Skeletal muscle cell (primary cell): ENCODE measurements at regions not wholly inside any gene's neighbourhood (a gene's known extent, or its start where the extent isn't known, plus 50 kb on each side); places are given as distances from the start of the nearest gene placed in this dataset.
"Not testable (repeated sequence)": the region's sequence is repeated elsewhere in the genome, so short reads cannot be mapped to it uniquely, and the experiment has no call there.

Experiments used
- DNase-seq: peaks from one replicate; pipeline ENCODE4 v3.0.0-alpha.2; 2010; ENCODE audit warnings: low read depth
- H3K4me3 ChIP-seq: 2 replicates; pipeline ENCODE4 v1.5.1; 2011; ENCODE audit warnings: low read depth, mild to moderate bottlenecking, control low read depth, low read length, moderate library complexity

DNA sequence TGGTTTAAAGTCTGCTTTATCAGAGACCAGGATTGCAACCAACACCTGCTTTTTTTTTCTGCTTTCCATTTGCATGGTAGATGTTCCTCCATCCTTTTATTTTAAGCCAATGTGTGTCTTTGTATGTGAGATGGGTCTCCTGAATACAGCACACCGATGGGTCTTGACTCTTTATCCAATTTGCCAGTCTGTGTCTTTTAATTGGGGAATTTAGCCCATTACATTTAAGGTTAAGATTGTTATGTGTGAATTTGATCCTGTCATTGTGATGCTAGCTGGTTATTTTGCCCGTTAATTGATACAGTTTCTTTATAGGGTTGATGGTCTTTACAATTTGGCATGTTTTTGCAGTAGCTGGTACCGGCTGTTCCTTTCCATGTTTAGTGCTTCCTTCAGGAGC is 128.4 kb downstream of the ADCYAP1 start:
- not testable (repeated sequence) for H3K4me3 ChIP-seq, DNase-seq

- DNase-seq: no peak
- no peak overlapping the region for H3K4me3 ChIP-seq
Measured at GRCh38 chr18:1034971-1035370, 130.3 kb downstream of the ADCYAP1 start.

- no peak for DNase-seq
- no peak overlapping the region for H3K4me3 ChIP-seq
Measured at GRCh38 chr18:1036926-1037325, 132.3 kb downstream of the ADCYAP1 start.

DNA sequence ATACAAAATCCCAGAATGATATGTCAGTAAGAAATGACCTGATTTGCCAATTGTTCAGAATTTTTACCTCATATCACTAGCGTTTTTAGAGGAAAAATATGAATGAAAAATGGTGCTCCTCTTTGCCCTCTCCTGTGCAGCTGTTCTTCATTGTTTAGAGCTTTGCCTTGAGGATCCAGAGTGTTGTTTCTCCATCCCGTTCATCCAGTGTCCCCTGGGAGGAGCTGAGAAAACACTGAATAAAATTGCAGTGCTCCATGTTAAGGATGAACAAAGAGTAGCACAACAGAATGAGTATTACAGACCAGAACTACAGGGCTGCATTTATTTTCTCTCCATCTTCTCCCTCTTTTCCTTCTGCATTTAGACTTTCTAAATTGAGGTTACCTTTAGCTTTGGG is 133.1 kb downstream of the ADCYAP1 start:
- H3K4me3 ChIP-seq: no peak overlapping the region
- DNase-seq: no peak

- no peak for DNase-seq
- no peak overlapping the region for H3K4me3 ChIP-seq
Measured at GRCh38 chr18:1039421-1039820, 134.8 kb downstream of the ADCYAP1 start.

GRCh38 chr18:1043039-1043438 is 138.4 kb downstream of the ADCYAP1 start:
- H3K4me3 ChIP-seq, DNase-seq: not testable (repeated sequence)

GRCh38 chr18:1045658-1046057 is 141.0 kb downstream of the ADCYAP1 start:
- DNase-seq: no peak

GRCh38 chr18:1047406-1047805 is 142.7 kb downstream of the ADCYAP1 start:
- peak; percentile 39 for DNase-seq
- no peak overlapping the region for H3K4me3 ChIP-seq

More at GRCh38 chr18:1045658-1046057, 141.0 kb downstream of the ADCYAP1 start:
- H3K4me3 ChIP-seq: no peak overlapping the region

DNA sequence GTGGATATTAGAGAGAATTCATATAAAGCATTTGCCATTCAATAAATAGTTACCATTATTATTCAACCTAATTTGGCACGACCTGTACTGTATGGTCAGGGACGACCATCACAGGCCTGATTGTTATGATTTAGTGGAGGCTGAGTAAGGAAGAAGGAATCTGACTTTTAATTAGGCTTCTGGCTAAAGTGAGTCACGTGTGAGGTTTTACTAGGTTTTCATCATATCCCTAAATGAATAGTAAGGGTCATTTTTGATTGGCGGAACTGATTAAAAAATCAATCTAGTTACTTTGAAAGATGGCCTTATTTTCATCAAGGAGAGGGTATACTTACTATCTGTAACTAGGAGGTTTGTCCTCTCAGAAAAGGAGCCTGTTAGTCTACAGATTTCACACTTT is 143.4 kb downstream of the ADCYAP1 start:
- no peak overlapping the region for H3K4me3 ChIP-seq
- DNase-seq: peak; percentile 3

- no peak for DNase-seq
- no peak overlapping the region for H3K4me3 ChIP-seq
Measured at GRCh38 chr18:1049173-1049572, 144.5 kb downstream of the ADCYAP1 start.

DNA sequence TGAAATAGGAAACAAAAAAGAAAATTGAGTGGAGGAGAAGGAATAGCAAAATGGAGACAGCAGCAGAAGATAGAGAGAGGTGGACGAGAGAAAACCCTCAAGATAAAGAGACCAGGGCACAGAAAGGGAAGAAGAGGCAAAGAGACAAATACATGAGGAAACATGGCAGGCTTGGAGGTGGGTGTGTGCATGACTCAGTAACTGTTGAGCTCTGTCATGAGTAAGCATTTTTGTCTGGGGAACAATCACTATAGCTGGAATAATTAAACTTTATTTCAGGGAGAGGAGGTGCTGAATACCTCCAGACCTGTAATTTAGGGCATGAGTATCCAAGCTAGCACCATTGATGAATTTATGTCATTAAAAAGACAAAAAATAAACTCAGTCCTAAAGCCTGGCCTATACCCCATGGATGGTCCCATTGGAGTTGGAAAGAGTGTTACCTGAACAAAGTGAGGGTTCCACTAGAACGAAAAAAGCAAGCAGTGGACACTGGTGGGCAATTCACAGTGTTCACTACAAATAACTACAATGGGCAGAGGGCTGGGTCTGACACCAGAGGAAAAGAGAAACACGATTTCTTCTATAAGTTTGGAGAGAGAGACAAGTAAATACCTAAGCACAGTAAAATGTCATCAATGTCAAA is 145.5 kb downstream of the ADCYAP1 start:
- DNase-seq: peak; percentile 3
- H3K4me3 ChIP-seq: no peak overlapping the region

DNA sequence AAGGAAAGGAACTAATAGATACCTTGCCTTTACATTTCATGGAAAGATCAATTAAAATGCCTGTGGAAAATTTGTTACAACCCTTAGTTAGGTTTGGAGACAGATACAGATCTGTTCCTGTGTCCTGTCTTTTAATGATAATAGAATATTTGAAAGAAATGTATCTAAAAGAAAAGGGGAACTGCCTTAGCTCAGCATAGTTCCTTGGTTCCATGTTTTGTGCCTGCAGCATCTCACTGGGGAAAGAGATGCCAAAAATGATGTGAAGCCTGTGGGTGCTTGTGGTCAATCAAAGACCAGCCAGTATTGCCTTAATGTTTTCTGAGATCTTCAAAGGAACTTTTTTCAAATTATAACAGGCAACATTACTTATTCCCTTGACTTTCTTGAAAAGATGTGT is 147.6 kb downstream of the ADCYAP1 start:
- no peak overlapping the region for H3K4me3 ChIP-seq
- DNase-seq: no peak

GRCh38 chr18:1053331-1054315 is 149.0 kb downstream of the ADCYAP1 start:
- H3K4me3 ChIP-seq: no peak overlapping the region

GRCh38 chr18:1056404-1056803 is 151.7 kb downstream of the ADCYAP1 start:
- no peak for DNase-seq
- no peak overlapping the region for H3K4me3 ChIP-seq

More at GRCh38 chr18:1053331-1054315, 149.0 kb downstream of the ADCYAP1 start:
- DNase-seq: no peak

DNA sequence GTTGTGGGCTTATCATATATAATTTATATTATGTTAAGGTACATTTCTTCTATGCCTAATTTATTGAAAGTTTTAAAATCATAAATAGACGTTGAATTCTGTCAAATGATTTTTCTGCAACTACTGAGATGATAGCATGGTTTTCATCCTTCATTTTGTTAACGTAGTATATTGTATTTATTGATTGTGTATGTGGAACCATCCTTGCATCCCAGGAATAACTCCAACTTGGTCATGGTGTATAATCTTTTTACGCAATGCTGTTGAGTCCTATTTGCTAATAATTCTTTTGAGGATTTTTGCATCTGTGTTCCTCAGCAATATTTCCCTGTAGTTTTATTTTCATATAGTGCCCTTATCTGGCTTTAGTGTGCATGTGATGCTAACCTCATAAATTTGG is 152.7 kb downstream of the ADCYAP1 start:
- H3K4me3 ChIP-seq: no peak overlapping the region
- DNase-seq: no peak

DNA sequence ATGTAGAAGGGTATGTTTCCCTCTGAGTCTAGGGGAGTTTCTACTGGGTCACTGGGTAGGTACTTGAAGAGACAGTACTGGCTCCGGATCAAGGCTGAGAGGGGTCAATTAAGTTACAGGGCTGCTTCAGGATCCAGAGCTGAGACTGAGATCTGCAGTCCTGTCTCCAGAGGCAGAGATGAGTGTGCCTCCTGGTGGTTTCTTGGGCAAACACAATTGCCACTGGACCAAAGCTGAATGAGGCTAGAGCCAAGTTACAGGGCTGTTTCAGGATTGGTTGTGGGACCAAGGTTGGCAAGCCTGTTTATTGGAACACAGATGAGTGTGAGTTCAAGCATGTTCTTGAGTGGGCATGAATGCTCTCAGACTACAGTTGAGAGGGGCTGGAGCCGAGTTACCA is 157.9 kb downstream of the ADCYAP1 start:
- H3K4me3 ChIP-seq: no peak overlapping the region
- no peak for DNase-seq

DNA sequence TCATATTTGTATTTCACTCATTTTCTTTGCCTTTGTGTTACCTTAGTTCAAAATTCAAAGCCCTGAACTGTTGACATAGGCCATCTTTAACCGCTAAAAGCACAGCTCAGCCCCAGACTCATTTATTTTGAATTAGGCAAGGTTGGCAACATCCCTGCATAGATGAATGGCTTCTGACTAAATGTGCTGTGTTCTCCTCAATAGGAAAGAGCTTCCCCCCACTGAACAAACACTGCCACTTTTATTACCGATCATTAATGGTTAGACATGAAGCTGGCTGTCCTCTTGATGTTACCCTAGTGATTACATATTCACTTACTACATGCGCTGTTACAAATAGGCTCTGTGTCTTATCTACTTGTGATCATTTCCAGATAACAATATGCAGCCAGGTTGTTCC is 170.7 kb downstream of the ADCYAP1 start:
- H3K4me3 ChIP-seq: no peak overlapping the region
- no peak for DNase-seq

DNA sequence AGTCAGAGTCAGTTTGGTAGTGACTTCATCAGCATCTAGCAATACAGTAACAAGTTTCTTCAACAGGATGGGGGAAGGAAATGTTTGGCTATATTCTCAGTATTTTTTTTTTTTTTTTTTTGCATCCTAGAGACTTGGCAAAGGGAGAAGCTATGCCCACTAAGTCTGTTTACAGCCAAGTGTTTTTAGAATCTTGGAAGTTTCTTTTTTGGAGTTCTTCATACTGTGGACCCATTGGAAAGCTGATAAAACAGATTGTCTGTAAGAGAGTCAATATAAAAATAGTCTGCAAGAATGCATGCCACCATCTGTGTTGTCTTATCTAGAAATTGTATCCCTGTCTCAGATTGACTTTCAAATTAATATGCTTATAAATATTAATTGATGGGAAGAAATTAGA is 171.2 kb downstream of the ADCYAP1 start:
- no peak for DNase-seq
- H3K4me3 ChIP-seq: no peak overlapping the region

- H3K4me3 ChIP-seq: no peak overlapping the region
- DNase-seq: no peak
Measured at GRCh38 chr18:1078301-1078700, 173.6 kb downstream of the ADCYAP1 start.

- not testable (repeated sequence) for H3K4me3 ChIP-seq, DNase-seq
Measured at GRCh38 chr18:1083675-1084074, 179.0 kb downstream of the ADCYAP1 start.

DNA sequence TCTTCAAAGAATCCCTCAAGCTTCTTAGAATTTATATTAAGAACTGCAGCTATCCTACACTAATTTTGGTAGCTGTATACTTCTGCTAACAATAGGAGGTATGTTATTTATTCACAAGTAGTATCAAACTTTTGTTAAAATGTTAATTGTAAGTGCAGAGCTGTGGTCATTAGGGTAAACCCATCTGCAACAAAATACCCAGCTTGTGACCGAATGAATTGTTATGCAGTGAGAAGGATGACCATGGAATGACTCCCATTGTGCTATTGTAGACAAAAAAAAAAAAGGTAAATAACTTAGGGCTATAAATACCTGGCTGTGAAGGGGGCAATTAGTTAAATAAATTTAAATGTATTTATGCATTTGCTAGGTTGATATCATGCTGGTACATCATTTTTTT is 186.1 kb downstream of the ADCYAP1 start:
- no peak for DNase-seq
- H3K4me3 ChIP-seq: no peak overlapping the region
